Stimulated activated effector memory CD8-positive, alpha-beta T cell treated with anti-CD3 and anti-CD28 coated beads, Interleukin-12 subunit alpha, Interleukin-12 subunit beta, amount 100 ng/mL, for 72 hours (primary cell): ENCODE measurements at regions not wholly inside any gene's neighbourhood (a gene's known extent, or its start where the extent isn't known, plus 50 kb on each side); places are given as distances from the start of the nearest gene placed in this dataset.

ENCODE experiments used
- ATAC-seq: fragments of 150-1000 bp; cut with Tn5 transposase; 2 replicates; pipeline ENCODE4 v1.10.0; 2021
- DNase-seq, 2 donors: peaks; one replicate each; pipeline ENCODE4 v3.0.0; 2021 to 2022; ENCODE audit warnings: low spot score in 2 of 2
- H3K27ac Mint-ChIP-seq: one replicate; pipeline ENCODE4 v1.8.0; 2022; ENCODE audit warnings: mild to moderate bottlenecking, mixed read lengths
- H3K36me3 Mint-ChIP-seq: one replicate; pipeline ENCODE4 v1.8.0; 2022; ENCODE audit warnings: mild to moderate bottlenecking, mixed read lengths
- H3K4me1 Mint-ChIP-seq: one replicate; pipeline ENCODE4 v1.8.0; 2022; ENCODE audit warnings: mixed read lengths
- H3K4me3 Mint-ChIP-seq: one replicate; pipeline ENCODE4 v1.8.0; 2022; ENCODE audit warnings: mild to moderate bottlenecking, mixed read lengths
- H3K9me3 Mint-ChIP-seq: one replicate; pipeline ENCODE4 v1.8.0; 2022; ENCODE audit warnings: mixed read lengths

DNA sequence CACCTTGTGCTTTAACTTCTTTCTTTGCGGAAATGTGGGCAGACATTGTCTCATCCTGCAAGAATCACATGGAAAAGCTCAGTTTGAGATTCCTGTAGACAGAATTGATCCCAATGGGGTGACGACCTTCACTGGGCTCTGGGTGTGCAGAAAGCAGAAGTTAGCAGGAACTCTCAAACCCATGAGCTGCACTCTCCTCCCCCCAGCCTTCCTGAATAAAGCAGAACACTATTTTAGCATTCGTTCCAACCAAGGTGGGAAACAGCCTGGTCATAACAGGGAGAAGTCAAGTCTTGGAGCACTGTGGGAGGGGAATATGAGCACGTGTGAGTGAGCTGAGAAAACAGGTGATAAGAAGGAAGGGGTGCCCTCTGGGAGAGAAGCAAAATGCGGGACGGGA lies 87.4 kb upstream of the FER start:
- H3K9me3 Mint-ChIP-seq: no peaks in the 10 kb centered on the region
- no peak for ATAC-seq
- H3K4me3 Mint-ChIP-seq: no peak overlapping the region
- H3K36me3 Mint-ChIP-seq: no peaks in the 10 kb centered on the region
- no peak overlapping the region for H3K27ac Mint-ChIP-seq
- DNase-seq: no peak
- no peaks in the 10 kb centered on the region for H3K4me1 Mint-ChIP-seq

DNA sequence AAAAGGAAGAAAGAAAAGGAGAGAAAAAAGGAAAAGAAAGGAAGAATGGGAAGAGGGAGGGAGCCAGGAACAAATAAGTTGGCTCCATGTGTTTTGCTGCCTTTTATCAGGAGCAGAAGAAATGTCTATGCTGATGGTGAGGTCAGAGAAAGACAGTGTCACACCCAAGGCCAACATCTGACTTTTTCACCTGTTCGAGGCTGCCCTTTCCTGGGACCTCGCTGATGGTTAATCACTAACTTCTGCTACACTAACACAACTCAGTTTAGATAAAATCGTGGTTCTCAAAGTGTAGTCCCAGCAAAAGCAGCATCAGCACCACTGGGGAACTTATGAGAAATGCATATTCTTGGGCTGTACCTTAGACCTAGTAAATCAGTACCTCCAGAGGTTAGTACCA lies 88.2 kb upstream of the FER start:
- DNase-seq (no peak), ATAC-seq (no peak)
- Mint-ChIP-seq H3K27ac (no peak overlapping the region), H3K4me1 (no peaks in the 10 kb centered on the region), H3K9me3 (no peaks in the 10 kb centered on the region), H3K4me3 (no peak overlapping the region), H3K36me3 (no peaks in the 10 kb centered on the region)

DNA sequence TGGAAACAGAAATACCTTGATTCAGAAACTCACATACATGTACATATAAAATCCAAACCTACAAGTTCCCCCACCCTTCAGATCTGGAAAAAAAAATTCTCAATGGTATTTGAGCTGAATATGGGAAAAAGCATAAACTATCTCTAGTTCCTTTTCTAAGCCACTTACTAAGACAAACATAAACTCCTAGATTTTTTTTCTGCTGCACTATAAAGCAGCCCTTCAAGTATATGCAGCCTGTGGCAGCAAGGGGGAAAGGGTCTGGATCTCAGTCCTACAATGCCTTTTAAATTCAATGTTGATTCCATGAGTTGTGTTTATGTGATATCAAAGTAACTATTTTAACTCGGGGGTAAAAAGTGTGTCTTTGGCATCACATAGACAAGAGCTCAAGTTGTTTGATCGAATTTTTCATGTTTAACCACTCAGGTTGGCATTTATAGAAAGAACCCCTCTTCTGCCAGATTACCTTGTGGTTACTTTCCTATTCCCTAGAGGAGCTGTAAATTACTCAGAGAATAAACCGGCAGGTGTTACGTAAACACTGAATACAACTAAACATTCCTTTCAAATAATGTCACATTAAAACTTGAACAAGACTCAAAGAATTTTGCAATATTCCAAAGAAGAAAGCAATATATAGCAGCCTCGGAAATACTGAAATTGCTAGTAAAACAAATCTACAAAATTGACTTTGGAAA lies 91.8 kb upstream of the FER start:
- no peak for DNase-seq
- no peaks in the 10 kb centered on the region for H3K36me3 Mint-ChIP-seq
- H3K27ac Mint-ChIP-seq: no peak overlapping the region
- H3K9me3 Mint-ChIP-seq: no peaks in the 10 kb centered on the region
- ATAC-seq: no peak
- no peaks in the 10 kb centered on the region for H3K4me1 Mint-ChIP-seq
- no peak overlapping the region for H3K4me3 Mint-ChIP-seq

DNA sequence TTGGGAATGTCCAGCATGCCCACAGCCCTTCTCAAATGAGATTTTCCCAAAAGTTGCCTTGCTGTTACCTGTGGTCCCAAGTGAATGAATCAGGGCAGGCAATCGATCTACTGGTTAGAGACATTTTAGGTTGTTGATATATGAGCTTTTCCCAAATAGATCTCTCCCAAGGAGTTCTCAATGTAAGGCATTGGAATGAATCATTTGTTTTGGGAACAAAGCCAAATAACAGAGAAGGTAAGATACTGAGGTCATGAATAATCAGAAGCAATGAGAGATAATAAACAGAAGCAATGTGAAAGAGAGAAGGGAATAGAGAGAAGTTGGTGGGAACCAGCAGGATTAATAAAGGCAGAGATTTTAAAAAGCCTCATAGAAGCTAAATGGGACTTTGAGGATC lies 93.6 kb upstream of the FER start:
- DNase-seq (no peak), ATAC-seq (no peak)
- Mint-ChIP-seq H3K4me1 (no peaks in the 10 kb centered on the region), H3K9me3 (no peaks in the 10 kb centered on the region), H3K27ac (no peak overlapping the region), H3K36me3 (no peaks in the 10 kb centered on the region), H3K4me3 (no peak overlapping the region)

DNA sequence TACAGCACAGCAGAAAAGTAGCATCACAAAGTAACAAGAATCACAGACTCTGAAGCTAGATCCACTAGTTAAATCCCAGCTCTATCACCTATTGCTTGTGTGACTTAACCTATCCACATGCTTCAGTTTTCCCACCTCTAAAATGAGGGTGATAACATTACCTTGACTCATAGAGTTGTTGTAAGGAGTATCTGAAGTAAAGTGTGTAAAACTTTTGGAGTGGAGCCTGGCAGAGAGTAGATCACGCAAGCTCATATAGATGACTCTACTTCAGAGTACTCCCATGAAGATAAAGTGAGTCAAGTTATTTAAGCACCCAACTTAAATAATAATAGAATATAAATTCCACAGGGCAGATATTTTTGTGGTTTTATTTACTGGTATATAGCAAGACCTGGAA lies 94.5 kb upstream of the FER start:
- no peaks in the 10 kb centered on the region for H3K36me3 Mint-ChIP-seq
- no peaks in the 10 kb centered on the region for H3K9me3 Mint-ChIP-seq
- H3K27ac Mint-ChIP-seq: no peak overlapping the region

DNA sequence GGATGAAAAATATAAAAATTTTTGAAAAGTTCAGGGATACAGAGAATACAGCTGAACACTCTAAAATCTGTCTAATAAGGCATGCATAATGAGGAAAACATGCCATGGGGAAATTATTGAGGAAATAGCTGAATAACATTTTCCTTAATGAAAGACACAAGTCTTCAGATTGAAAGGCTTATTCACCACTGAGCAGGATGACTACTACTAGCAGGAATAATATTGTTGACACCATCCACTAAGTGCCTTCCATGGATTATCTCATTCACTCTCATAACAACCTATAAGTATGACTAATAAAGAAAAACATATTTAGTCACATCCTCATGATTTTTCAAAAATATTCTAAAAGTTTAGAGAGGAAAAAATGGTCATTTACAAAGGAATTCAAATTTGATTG lies 96.7 kb upstream of the FER start:
- Mint-ChIP-seq H3K27ac (no peak overlapping the region), H3K4me3 (no peak overlapping the region), H3K36me3 (no peaks in the 10 kb centered on the region), H3K4me1 (no peaks in the 10 kb centered on the region), H3K9me3 (no peaks in the 10 kb centered on the region)
- DNase-seq (no peak), ATAC-seq (no peak)

More for the DNA sequence above, 94.5 kb upstream of the FER start:
- Mint-ChIP-seq H3K4me3 (no peak overlapping the region), H3K4me1 (no peaks in the 10 kb centered on the region)
- ATAC-seq (no peak), DNase-seq (no peak)

DNA sequence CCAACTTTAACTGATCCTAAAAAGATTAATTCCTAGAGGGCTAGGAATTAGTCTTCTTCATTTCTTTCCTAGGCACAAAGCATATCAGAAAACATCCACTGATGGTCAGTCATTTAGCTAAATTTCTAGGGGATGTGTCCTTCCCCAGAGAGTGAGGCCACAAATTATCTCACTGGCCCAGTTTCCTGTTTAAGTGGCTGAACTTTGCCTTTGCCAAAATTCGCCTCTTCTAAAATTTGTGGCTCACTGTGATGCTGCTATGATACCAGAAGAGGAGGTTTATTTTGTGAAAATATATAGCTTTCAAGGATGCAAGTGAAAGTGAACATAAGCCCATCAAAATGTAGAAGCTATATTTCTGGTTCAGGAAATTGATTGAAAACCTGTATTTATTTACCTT lies 98.1 kb upstream of the FER start:
- Mint-ChIP-seq H3K27ac (no peak overlapping the region), H3K4me3 (no peak overlapping the region)

DNA sequence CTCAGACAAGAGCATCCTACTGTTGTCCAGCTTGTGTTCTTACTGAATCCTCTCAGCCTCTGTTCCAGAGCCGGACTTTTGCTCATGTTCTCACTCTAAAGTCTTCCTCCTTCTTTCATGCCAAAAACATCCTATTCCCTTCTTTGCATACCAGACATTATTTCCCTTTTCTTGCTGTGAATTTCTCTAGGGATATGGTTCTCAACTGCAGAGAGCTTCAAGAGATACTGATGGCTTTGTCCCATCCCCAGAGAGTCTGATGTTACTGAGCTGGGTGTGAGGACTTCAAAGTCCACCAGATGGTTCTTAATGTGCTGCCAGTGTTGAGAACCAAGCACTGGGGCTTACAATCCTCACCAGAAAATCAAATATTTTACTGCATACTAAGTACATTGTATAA lies 98.6 kb upstream of the FER start:
- ATAC-seq: no peak
- DNase-seq: no peak
- H3K27ac Mint-ChIP-seq: no peak overlapping the region
- H3K36me3 Mint-ChIP-seq: no peaks in the 10 kb centered on the region
- H3K4me3 Mint-ChIP-seq: no peak overlapping the region
- H3K4me1 Mint-ChIP-seq: no peaks in the 10 kb centered on the region
- no peaks in the 10 kb centered on the region for H3K9me3 Mint-ChIP-seq

More for the DNA sequence above, 98.1 kb upstream of the FER start:
- Mint-ChIP-seq H3K36me3 (no peaks in the 10 kb centered on the region), H3K4me1 (no peaks in the 10 kb centered on the region), H3K9me3 (no peaks in the 10 kb centered on the region)
- DNase-seq: no peak
- ATAC-seq: no peak

DNA sequence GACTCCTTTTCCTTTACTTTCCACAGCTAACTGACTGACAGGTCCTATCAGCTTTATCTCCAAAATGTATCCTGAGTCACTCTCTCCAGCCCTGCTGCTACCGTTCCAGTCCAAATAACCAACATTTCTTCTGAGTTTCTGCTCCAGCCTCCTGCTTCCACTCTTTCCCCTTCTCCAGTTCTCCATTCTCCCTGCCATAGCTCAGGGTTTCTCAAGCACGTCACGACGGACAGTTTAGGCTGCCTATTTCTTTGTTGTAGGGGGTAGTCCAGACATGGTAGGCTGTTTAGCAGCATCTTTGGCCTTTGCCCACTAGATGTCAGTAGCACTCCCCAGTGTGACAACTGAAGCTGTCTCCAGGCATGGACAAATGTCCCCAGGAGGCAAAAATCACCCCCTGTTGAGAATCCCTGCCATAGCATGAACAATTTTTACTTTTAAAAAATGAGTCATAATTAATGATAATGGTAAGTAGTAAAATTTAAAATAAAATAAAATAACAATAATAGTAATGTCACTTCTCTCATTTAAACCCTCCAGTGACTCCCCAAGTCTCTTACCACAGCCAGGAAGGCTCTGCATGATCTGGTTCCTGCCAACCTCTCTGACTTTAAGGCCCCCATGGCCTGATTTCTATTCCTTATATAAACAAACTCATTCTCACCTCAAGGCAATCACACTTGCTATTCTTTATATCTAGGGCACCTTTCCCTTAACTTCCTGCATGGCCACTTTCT lies 105.4 kb upstream of the FER start:
- H3K4me3 Mint-ChIP-seq: peak overlapping the region; percentile 5
- peaks cover 6% of the 10 kb centered on the region for H3K4me1 Mint-ChIP-seq

DNA sequence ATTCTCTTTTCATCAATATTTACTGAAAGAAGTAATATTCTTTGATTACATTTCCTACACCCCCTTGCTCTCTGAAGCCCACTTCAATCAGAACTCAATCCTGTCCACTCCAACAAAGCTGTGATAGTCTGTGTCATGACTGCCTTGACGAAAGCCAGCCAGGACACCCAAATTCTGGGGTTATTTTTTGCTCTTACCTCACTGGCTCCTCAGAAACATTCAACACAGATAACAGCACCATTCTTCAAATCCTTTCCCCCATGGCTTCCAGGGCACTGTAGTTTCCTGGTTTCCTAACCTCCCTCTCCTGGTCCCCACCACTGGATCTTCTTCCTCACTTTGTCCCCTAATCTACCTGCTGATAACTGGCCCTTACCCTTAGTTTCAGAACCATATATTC lies 106.1 kb upstream of the FER start:
- no peaks in the 10 kb centered on the region for H3K9me3 Mint-ChIP-seq
- no peak for ATAC-seq
- no peak overlapping the region for H3K27ac Mint-ChIP-seq

More for the DNA sequence above, 105.4 kb upstream of the FER start:
- Mint-ChIP-seq H3K27ac (no peak overlapping the region), H3K36me3 (no peaks in the 10 kb centered on the region), H3K9me3 (no peaks in the 10 kb centered on the region)
- peak; percentile 25 to 69 for DNase-seq
- peak; percentile 85 for ATAC-seq

DNA sequence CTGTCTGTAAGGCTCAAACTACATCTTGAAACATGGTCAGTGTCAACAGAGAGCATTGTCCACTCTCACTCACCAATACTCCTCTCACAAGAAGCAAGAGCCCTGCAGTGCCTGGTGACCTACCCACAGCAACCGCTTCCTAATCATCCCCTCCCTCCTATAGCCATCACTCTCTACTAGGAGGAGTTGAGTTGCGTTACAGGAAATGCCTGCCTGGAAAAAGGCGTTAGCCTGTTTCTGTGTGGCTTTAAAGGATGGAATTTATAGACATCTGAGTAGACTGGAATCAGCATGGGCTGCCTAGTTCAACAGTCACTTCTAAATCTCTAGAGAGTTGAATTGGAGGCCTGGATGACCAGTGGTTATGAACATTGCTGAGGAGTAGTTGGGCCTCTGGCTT lies 108.3 kb upstream of the FER start:
- Mint-ChIP-seq H3K4me1 (peaks cover 6% of the 10 kb centered on the region), H3K27ac (no peak overlapping the region), H3K4me3 (no peak overlapping the region), H3K9me3 (no peaks in the 10 kb centered on the region), H3K36me3 (no peaks in the 10 kb centered on the region)
- no peak for ATAC-seq
- no peak for DNase-seq

More for the DNA sequence above, 106.1 kb upstream of the FER start:
- Mint-ChIP-seq H3K4me3 (no peak overlapping the region), H3K4me1 (peaks cover 6% of the 10 kb centered on the region), H3K36me3 (no peaks in the 10 kb centered on the region)
- DNase-seq: no peak

DNA sequence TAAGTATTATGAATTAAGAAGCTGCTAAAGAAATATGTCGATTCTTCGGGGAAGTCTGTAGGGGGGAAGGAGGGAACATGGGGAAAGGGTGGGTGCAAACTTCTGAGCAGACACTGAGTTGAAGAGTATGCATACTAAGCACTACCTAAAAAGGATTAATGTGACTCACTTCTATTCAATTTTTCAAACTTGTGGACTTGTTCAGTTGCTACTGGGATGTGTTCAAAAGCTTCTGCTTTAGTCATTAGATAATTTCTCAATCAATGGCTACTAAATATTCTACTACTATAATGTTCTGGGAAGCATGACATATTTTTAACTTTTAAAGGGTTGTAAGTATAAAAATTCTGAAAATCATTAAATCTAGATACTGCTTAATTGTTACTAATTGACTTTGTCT lies 109.7 kb upstream of the FER start:
- H3K9me3 Mint-ChIP-seq: no peaks in the 10 kb centered on the region
- H3K4me3 Mint-ChIP-seq: no peak overlapping the region
- H3K27ac Mint-ChIP-seq: no peak overlapping the region
- no peak for DNase-seq
- H3K4me1 Mint-ChIP-seq: peaks cover 6% of the 10 kb centered on the region
- no peaks in the 10 kb centered on the region for H3K36me3 Mint-ChIP-seq
- no peak for ATAC-seq

DNA sequence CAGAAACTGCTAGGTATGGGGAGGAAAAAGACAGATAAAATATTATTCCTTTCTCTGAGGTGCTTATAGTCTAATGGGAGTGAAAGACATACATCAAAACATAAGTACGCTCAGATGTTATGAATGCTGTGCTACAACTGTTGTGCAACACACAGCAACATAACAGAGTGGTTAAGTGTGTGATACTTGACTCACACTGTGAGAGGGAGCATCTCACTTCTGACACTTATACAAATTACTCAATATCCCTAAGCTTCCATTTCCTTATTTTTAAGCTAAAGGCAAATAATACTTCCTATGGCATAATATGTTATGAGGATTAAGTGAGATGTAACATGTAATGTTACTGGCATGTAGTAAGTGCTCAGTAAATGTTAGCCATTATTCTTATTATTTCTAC lies 110.6 kb upstream of the FER start:
- Mint-ChIP-seq H3K9me3 (no peaks in the 10 kb centered on the region), H3K27ac (no peak overlapping the region)

DNA sequence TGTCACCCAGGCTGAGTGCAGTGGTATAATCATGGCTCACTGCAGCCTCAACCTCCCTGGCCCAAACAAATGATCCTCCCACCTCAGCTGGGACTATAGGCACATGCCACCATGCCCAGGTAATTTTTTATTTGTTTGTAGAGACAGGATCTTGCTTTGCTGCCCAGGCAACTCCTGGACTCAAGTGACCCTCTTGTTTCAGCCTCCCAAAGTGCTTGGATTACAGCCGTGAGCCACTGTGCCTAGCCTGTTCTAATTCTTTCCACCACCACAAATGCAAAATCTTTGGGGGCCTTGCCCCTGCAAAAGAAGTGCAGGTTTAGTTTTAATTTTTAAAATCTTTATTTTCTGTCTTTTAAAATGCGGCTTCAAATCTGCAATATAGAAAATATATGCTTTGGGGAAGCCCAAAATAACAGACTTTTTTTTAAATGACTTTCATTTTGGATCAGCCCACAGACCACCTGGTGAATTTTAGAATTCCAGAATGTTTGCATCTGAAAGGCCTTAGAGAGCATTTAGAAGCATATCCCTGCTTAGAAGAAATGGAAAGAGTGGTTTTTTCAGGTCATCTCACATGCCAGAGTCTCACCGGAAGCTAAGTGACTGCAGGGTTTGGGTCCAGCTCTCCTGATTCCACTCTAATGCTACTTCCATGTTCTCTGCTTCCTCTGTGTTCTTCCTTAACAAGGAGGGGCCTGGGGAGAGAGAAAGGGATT lies 111.4 kb upstream of the FER start:
- Mint-ChIP-seq H3K4me3 (no peak overlapping the region), H3K9me3 (no peaks in the 10 kb centered on the region), H3K4me1 (no peaks in the 10 kb centered on the region), H3K27ac (no peak overlapping the region), H3K36me3 (no peaks in the 10 kb centered on the region)
- ATAC-seq: no peak
- DNase-seq: no peak

More for the DNA sequence above, 110.6 kb upstream of the FER start:
- no peak for DNase-seq
- Mint-ChIP-seq H3K4me3 (no peak overlapping the region), H3K4me1 (peaks cover 2% of the 10 kb centered on the region), H3K36me3 (no peaks in the 10 kb centered on the region)
- no peak for ATAC-seq

DNA sequence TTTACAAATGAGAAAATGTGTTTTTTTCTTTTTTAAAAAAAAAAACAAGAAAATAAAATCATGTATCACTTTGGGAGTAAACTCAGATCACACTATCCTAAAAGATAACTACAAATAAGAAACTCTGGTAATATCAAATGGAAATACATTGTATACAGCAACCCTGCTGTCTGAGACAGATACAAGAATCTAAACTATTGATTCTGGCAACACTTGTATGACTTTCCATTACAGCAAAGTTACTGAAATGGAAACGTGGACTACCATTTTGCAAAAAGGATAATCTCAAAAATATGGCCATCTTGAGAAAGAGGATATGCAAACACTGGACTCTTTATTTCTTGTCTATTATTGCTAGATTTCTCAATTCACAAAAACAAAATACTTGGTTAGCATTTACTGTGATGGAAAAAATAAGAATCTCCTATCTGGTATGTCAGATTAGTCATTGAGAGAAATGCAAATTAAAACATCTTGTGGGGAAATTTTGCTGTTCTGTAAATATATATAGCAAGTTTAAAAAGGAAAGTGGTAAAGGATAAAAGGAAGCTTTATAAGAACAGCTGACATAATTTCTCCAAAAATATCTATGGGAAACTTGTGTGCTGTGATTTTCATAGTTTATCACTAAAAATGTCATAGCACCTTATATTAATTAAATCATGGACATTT lies 112.9 kb upstream of the FER start:
- Mint-ChIP-seq H3K4me1 (no peaks in the 10 kb centered on the region), H3K27ac (no peak overlapping the region), H3K36me3 (no peaks in the 10 kb centered on the region), H3K9me3 (no peaks in the 10 kb centered on the region), H3K4me3 (no peak overlapping the region)
- no peak for ATAC-seq
- no peak for DNase-seq
